GM12892 (cell line): ENCODE measurements at regions not wholly inside any gene's neighbourhood (a gene's known extent, or its start where the extent isn't known, plus 50 kb on each side); places are given as distances from the start of the nearest gene placed in this dataset.

ENCODE experiments used
- POLR2A ChIP-seq: IDR thresholded peaks from 2 replicates; pipeline ENCODE4 v1.6.1; 2011; ENCODE audit warnings: low read depth, low read length, control low read depth
- TAF1 ChIP-seq: IDR thresholded peaks from 2 replicates; pipeline ENCODE4 v1.6.1; 2011; ENCODE audit warnings: low read depth, mild to moderate bottlenecking, control low read depth, low read length, borderline replicate concordance

GRCh38 chr3:73784686-73785392 lies 160.1 kb upstream of the PDZRN3 start:
- TF ChIP-seq POLR2A (no peak), TAF1 (no peak)
